Pancreas (tissue), 10 donors: ENCODE measurements at regions not wholly inside any gene's neighbourhood (a gene's known extent, or its start where the extent isn't known, plus 50 kb on each side); places are given as distances from the start of the nearest gene placed in this dataset.
"Not testable (repeated sequence)": the region's sequence is repeated elsewhere in the genome, so short reads cannot be mapped to it uniquely, and the experiment has no call there.

Source experiments
- ATAC-seq, 4 donors: fragments of 200-7000 bp; cut with Tn5 transposase; one replicate each; pipeline versions ENCODE4 v1.8.0 to v1.9.1; 2020; ENCODE audit warnings: mild to moderate bottlenecking in 4 of 4, moderate library complexity in 4 of 4
- DNase-seq, 6 donors: peaks; one replicate each; pipeline ENCODE4 v3.0.0-alpha.2; 2020
- FAIRE-seq: peaks from 2 replicates; lab custom pipeline; 2012; peaks lifted over from hg19 to GRCh38; lab: Jason Lieb, UNC
- H3K27ac ChIP-seq, 4 donors: fragments of 200-600 bp; sonication (generic); 1 replicate in 3 of 4; 2 replicates in 1 of 4; pipeline versions ENCODE4 v1.5.0 to v1.8.0; 2020
- H3K27me3 ChIP-seq, 4 donors: fragments of 200-600 bp; one replicate each; pipeline ENCODE4 v1.8.0; 2021
- H3K36me3 ChIP-seq, 3 donors: fragments of 200-600 bp; sonication (generic) in 1 of 3; one replicate each; pipeline versions ENCODE4 v1.5.0 to v1.8.0; 2020 to 2021
- H3K4me1 ChIP-seq, 3 donors: fragments of 200-600 bp; one replicate each; pipeline ENCODE4 v1.8.0; 2021
- H3K4me3 ChIP-seq, 4 donors: fragments of 200-600 bp; sonication (generic) in 2 of 4; one replicate each; pipeline versions ENCODE4 v1.5.0 to v1.8.0; 2020 to 2021
- H3K9me3 ChIP-seq, 4 donors: fragments of 200-600 bp; one replicate each; pipeline ENCODE4 v1.8.0; 2021
- WGBS, 2 donors: extraction: QIAGEN DNeasy Blood & Tissue Kit; methylation state at CpG; one replicate each; pipeline ENCODE4 v1.1.7; 2013; 5-methylcytosine and 5-hydroxymethylcytosine counted together
- intact Hi-C, 3 donors: fragments of 100-400 bp; cut with DNase I; formaldehyde crosslinking; loops; one replicate each; pipeline versions ENCODE4 v1.11.1 to v1.14.2; 2022
- TF ChIP-seq, protein P1 (sequence below), 4 donors: fragments of 200-600 bp; sonication (generic) in 3 of 4; IDR thresholded peaks; one replicate each; pipeline versions ENCODE4 v1.5.0 to v1.8.0; 2021; ENCODE audit warnings: antibody characterized with exemption in 4 of 4
- donor health status: healthy with polysubstance abuse.
- donor health status: DM: no; HTN: no; CAD: no; lungs with moderate emphysema.
- donor health status: DM: no; HTN: no; CAD: no.
- donor health status: control.
- donor health status: control.
- donor health status: Bipolar disorder and iron deficiency.
- donor health status: DM: yes; HTN: yes; CAD: no.
- donor health status: DM: no; HTN: no; CAD: no.
- donor health status: DM: no; HTN: no; CAD: no.
- donor health status: DM: yes; HTN: yes; CAD: no.

DNA sequence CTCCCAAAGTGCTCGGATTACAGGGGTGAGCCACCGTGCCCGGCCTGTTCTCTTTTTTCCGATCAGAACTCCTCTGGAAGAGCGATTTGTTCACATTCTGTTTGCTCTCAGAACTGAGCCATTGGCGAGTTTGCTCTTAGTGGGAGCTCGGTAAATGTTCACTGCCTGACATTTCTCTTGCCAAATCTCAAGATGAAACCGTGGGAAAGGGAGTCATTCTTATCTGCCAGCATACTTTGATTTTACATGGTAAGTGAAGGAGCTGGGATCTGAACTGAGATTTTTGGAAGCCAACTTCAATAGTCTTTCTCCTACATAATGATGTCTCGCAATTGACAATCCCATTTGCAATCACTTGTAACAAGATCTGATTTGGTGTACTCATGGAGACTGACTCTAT lies 445.8 kb upstream of the ISX start:
- no peak for DNase-seq
- Histone ChIP-seq H3K4me1 (no peaks in the 10 kb centered on the region), H3K27me3 (peaks cover 0 to 4% (median 0%) of the 10 kb centered on the region in 4 donors), H3K9me3 (no peaks in the 10 kb centered on the region), H3K36me3 (no peaks in the 10 kb centered on the region), H3K27ac (no peak overlapping the region), H3K4me3 (no peak overlapping the region)
- FAIRE-seq, result no peak
- WGBS, 2 donors, result 61 to 64% methylated on average over 9 of the region's 9 CpGs
- ATAC-seq, result no peak
- intact Hi-C loops, result no loop called here
- TF ChIP-seq, protein P1, sequence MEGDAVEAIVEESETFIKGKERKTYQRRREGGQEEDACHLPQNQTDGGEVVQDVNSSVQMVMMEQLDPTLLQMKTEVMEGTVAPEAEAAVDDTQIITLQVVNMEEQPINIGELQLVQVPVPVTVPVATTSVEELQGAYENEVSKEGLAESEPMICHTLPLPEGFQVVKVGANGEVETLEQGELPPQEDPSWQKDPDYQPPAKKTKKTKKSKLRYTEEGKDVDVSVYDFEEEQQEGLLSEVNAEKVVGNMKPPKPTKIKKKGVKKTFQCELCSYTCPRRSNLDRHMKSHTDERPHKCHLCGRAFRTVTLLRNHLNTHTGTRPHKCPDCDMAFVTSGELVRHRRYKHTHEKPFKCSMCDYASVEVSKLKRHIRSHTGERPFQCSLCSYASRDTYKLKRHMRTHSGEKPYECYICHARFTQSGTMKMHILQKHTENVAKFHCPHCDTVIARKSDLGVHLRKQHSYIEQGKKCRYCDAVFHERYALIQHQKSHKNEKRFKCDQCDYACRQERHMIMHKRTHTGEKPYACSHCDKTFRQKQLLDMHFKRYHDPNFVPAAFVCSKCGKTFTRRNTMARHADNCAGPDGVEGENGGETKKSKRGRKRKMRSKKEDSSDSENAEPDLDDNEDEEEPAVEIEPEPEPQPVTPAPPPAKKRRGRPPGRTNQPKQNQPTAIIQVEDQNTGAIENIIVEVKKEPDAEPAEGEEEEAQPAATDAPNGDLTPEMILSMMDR (IDR thresholded peaks at IDR 0.05), result no peak

DNA sequence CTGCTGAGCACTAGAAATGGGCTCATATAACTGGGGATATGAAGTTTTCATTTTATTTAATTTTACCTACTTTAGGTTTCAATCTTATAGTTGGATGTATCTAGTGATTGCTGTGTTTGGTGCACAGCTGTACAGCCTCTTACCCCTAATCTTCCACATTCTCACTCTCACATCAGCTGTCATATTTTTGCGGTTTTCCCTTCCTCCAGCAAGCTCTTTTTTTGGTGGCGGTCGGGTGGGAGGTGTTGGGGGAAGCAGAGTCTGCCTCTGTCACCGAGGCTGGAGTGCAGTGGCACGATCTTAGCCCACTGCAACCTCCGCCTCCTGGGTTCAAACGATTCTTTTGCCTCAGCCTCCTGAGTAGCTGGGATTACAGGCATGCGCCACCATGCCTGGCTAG lies 445.1 kb upstream of the ISX start:
- intact Hi-C loops, result no loop called here
- DNase-seq (no peak), ATAC-seq (no peak), FAIRE-seq (no peak)
- 68 to 79% methylated on average over 8 of the region's 8 CpGs for WGBS, 2 donors
- TF ChIP-seq, protein P1 (IDR thresholded peaks at IDR 0.05), result no peak
- Histone ChIP-seq H3K36me3 (no peaks in the 10 kb centered on the region), H3K9me3 (no peaks in the 10 kb centered on the region), H3K4me3 (no peak overlapping the region), H3K4me1 (no peaks in the 10 kb centered on the region), H3K27ac (no peak overlapping the region), H3K27me3 (peaks cover 0 to 4% (median 0%) of the 10 kb centered on the region in 4 donors)

DNA sequence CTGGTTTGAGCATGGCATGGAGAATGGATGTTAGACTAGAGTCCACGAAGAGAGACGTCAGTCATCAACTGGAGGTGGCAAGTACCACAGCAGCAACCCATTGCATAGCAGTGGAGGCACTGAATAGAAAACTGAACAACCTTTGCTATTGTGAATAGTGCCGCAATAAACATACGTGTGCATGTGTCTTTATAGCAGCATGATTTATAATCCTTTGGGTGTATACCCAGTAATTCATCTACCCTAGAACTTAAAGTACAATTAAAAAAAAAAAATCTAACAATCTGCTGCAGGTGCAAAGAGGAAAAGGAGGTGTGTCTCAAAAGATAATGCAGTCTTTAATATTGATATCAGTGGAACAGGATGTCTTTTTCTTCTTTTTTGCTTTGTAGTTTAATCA lies 443.4 kb upstream of the ISX start:
- intact Hi-C loops, result no loop called here
- H3K27ac ChIP-seq, result no peak overlapping the region
- no peak for ATAC-seq
- H3K27me3 ChIP-seq, result no peaks in the 10 kb centered on the region
- WGBS, 2 donors, result 56 to 79% methylated on average over 4 of the region's 4 CpGs
- TF ChIP-seq, protein P1 (IDR thresholded peaks at IDR 0.05), result no peak
- no peaks in the 10 kb centered on the region for H3K36me3 ChIP-seq
- DNase-seq, result no peak
- H3K4me1 ChIP-seq, result no peaks in the 10 kb centered on the region
- H3K9me3 ChIP-seq, result no peaks in the 10 kb centered on the region
- no peak for FAIRE-seq
- H3K4me3 ChIP-seq, result no peak overlapping the region

DNA sequence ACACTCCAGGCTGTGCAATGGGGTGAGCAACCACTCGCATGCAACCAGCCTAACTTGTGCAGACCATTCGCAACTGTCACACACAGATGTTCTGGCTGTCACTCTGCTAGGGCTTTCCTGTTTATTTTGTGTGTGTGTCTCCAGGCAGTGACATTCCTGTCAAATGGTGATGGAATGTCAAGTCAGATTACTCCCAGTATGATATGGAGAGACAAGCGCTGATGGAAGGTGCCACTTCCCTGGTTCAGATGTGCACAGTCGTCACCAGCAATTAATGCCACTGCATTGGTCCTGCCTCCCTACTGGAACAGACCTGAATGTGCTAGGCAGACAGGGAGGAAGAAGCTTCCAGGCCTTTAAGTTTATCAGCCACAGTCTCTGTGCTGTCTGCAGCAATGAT lies 442.4 kb upstream of the ISX start:
- Histone ChIP-seq H3K4me3 (no peak overlapping the region), H3K4me1 (no peaks in the 10 kb centered on the region), H3K27me3 (no peaks in the 10 kb centered on the region), H3K9me3 (no peaks in the 10 kb centered on the region), H3K27ac (no peak overlapping the region), H3K36me3 (no peaks in the 10 kb centered on the region)
- 59 to 68% methylated on average over 4 of the region's 4 CpGs for WGBS, 2 donors
- intact Hi-C loops, result no loop called here
- TF ChIP-seq, protein P1 (IDR thresholded peaks at IDR 0.05), result no peak
- ATAC-seq (no peak), DNase-seq (no peak), FAIRE-seq (no peak)

DNA sequence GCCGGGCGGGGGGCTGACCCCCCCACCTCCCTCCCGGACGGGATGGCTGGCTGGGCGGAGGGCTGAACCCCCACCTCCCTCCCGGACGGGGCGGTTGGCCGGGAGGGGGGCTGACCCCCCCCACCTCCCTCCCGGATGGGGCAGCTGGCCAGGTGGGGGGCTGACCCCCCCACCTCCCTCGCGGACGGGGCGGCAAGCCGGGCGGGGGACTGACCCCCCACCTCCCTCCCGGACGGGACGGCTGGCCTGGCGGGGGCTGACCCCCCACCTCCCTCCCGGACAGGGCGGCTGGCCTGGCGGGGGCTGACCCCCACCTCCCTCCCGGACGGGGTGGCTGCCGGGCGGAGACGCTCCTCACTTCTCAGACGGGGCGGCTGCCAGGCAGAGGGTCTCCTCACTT lies 440.1 kb upstream of the ISX start:
- H3K27me3 ChIP-seq, H3K36me3 ChIP-seq, H3K4me1 ChIP-seq, H3K9me3 ChIP-seq, ATAC-seq, H3K4me3 ChIP-seq, H3K27ac ChIP-seq, intact Hi-C loops, FAIRE-seq: not testable (repeated sequence)
- 91 to 93% methylated on average over 20 to 27 of the region's 30 CpGs for WGBS, 2 donors
- DNase-seq, result peak in 1 of 6 donors; percentile 28

DNA sequence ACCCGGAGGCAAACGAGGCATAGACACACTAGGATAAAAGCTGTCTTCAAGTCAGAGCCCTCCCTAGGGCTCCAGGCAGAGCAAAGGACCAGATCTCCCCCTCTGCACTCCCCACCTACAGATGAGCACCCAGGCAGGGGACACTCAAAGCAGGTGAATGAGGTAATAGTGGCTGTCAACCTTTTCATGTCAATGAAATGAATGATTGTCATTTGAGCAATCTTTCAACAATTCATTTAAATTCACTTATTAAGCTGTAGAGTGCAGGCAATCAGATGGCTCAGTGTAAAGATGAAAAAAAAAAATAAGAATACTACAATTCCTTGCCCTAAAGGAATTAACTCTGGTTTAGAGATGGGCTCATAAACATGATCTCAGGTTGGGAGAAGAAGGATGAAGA lies 427.8 kb upstream of the ISX start:
- FAIRE-seq, result no peak

More for the DNA sequence above, 427.8 kb upstream of the ISX start:
- no peaks in the 10 kb centered on the region for H3K9me3 ChIP-seq
- H3K4me1 ChIP-seq, result no peaks in the 10 kb centered on the region
- DNase-seq (no peak), ATAC-seq (no peak)
- H3K36me3 ChIP-seq, result no peaks in the 10 kb centered on the region
- 5 to 12% methylated on average over 2 of the region's 2 CpGs for WGBS, 2 donors
- TF ChIP-seq, protein P1 (IDR thresholded peaks at IDR 0.05), result no peak
- H3K27me3 ChIP-seq, result no peaks in the 10 kb centered on the region
- H3K27ac ChIP-seq, result no peak overlapping the region
- no peak overlapping the region for H3K4me3 ChIP-seq
- intact Hi-C loops, result no loop called here
